ENCODE measurements at regions not wholly inside any gene's neighbourhood (a gene's known extent, or its start where the extent isn't known, plus 50 kb on each side); places are given as distances from the start of the nearest gene placed in this dataset.

DNA sequence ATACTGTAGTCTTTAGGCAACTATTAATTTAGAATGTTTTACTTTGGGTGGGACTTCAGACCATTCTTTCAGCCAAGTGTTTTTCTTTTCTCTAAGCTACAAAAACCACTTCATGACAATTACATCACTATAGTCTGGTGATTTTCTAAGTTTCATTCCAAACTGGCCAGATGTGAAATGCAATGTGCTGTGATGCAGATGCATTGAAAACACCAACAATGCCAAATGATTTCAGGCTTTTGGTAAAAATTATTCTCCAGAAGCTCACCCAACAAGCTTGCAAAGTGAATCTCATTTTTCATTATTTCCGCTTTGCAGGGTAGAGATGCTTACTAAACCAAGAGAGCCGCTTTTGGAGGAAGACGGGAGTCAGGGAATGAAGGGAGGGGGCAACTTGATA lies 118.4 kb upstream of the ANK3 start:
- Mint-ChIP-seq H3K4me1 (peaks cover 2% of the 10 kb centered on the region), H3K27ac (no peak overlapping the region)

DNA sequence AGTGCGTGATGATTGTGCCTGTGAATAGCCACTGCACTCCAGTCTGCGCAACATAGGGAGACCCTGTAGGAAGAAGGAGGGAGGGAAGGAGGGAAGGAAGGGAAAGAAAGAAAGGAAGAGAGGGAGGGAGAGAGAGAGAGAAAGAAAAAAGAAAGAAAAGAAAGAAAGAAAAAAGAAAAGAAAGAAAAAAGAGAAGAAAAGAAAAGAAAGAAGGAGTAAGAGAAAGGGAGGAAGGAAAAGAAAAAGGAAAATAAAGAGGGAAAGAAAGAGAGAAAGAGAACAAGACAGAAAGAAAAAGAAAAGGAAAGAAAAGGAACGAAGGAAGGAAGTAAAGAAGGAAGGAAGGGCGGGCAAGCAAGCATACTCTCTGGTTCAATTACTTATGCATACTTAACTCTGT lies 112.9 kb upstream of the ANK3 start:
- Mint-ChIP-seq H3K4me1 (peaks cover 18% of the 10 kb centered on the region), H3K36me3 (peaks cover 2% of the 10 kb centered on the region), H3K4me3 (no peak overlapping the region), H3K9me3 (no peaks in the 10 kb centered on the region), H3K27ac (no peak overlapping the region), H3K27me3 (ENCODE audit: low read depth) (no peaks in the 10 kb centered on the region)
- TF ChIP-seq, protein P1, sequence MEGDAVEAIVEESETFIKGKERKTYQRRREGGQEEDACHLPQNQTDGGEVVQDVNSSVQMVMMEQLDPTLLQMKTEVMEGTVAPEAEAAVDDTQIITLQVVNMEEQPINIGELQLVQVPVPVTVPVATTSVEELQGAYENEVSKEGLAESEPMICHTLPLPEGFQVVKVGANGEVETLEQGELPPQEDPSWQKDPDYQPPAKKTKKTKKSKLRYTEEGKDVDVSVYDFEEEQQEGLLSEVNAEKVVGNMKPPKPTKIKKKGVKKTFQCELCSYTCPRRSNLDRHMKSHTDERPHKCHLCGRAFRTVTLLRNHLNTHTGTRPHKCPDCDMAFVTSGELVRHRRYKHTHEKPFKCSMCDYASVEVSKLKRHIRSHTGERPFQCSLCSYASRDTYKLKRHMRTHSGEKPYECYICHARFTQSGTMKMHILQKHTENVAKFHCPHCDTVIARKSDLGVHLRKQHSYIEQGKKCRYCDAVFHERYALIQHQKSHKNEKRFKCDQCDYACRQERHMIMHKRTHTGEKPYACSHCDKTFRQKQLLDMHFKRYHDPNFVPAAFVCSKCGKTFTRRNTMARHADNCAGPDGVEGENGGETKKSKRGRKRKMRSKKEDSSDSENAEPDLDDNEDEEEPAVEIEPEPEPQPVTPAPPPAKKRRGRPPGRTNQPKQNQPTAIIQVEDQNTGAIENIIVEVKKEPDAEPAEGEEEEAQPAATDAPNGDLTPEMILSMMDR (IDR thresholded peaks at IDR 0.05; ENCODE audit: unreplicated experiment) = no peak
- no peak for DNase-seq (ENCODE audit: low spot score in 2 of 2, unreplicated experiment in 2 of 2)

More for the DNA sequence above, 118.4 kb upstream of the ANK3 start:
- no peaks in the 10 kb centered on the region for H3K9me3 Mint-ChIP-seq
- peaks cover 2% of the 10 kb centered on the region for H3K36me3 Mint-ChIP-seq
- TF ChIP-seq, protein P1 (IDR thresholded peaks at IDR 0.05; ENCODE audit: unreplicated experiment) = no peak
- H3K27me3 Mint-ChIP-seq (ENCODE audit: low read depth) = no peaks in the 10 kb centered on the region
- H3K4me3 Mint-ChIP-seq = no peak overlapping the region
- DNase-seq (ENCODE audit: low spot score in 2 of 2, unreplicated experiment in 2 of 2) = no peak

DNA sequence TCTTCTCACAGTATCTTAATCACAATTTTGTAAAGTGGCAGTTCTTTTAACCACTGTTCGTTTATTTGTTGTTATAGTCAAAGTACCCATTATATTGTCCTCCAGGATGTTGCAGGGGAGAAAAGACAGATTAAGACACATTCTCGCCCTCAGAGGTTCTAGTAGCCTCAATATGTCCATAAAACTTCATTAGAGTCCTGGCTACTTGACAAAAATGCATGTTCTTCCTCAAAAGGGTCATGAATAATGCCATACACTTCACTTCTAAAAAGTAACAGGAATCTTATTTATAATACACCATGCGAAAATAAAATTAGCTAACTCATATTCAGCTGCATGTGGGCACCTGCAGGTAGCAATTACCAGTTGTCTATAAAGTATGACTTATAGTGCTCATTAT lies 109.3 kb upstream of the ANK3 start:
- peaks cover 42% of the 10 kb centered on the region for H3K4me1 Mint-ChIP-seq
- no peaks in the 10 kb centered on the region for H3K9me3 Mint-ChIP-seq
- no peaks in the 10 kb centered on the region for H3K36me3 Mint-ChIP-seq
- H3K27ac Mint-ChIP-seq = no peak overlapping the region
- no peak for DNase-seq (ENCODE audit: low spot score in 2 of 2, unreplicated experiment in 2 of 2)
- H3K4me3 Mint-ChIP-seq = no peak overlapping the region
- no peaks in the 10 kb centered on the region for H3K27me3 Mint-ChIP-seq (ENCODE audit: low read depth)
- TF ChIP-seq, protein P1 (IDR thresholded peaks at IDR 0.05; ENCODE audit: unreplicated experiment) = no peak

DNA sequence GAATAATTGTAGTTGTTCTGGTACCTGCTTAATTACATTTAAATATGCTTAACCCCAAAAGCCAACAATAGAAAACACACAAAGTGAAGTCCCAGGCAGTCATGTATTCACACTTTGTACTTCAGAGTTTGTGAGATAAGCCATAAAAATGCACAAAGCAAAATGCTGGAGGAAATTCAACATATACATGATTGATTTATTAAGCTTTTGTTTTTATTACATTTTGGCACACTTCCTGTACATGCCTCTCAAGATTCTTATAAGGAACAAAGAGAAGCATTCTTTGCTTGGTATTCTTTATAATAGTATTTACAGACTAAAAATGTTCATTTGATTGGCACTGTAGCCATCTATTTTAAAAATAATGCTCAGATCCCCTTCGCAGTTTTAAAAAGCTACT lies 107.7 kb upstream of the ANK3 start:
- Mint-ChIP-seq H3K27ac (peak overlapping the region; percentile 36), H3K36me3 (peaks cover 3% of the 10 kb centered on the region), H3K4me1 (peaks cover 42% of the 10 kb centered on the region), H3K27me3 (ENCODE audit: low read depth) (no peaks in the 10 kb centered on the region), H3K9me3 (no peaks in the 10 kb centered on the region), H3K4me3 (no peak overlapping the region)
- no peak for DNase-seq (ENCODE audit: low spot score in 2 of 2, unreplicated experiment in 2 of 2)
- TF ChIP-seq, protein P1 (IDR thresholded peaks at IDR 0.05; ENCODE audit: unreplicated experiment) = no peak

DNA sequence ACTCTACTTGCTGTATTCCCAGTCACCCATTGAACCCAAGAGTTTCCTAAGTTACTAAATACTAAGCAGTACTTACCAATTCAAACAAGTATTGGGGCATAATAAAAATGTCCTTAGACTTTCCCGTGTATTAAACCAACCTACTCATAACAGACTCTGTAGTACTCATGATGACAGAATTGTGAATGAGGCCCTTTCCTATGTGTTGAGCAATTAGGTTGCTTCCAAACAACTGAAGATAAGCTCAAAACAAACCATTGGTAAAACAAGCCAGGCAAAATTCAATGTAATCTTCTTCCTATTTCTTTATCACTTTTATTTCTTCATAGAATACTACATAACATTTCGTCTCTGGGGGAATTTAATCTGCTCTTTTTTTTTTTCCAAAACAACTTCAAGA lies 106.5 kb upstream of the ANK3 start:
- TF ChIP-seq, protein P1 (IDR thresholded peaks at IDR 0.05; ENCODE audit: unreplicated experiment) = no peak
- no peak overlapping the region for H3K4me3 Mint-ChIP-seq
- H3K27ac Mint-ChIP-seq = no peak overlapping the region
- no peak for DNase-seq (ENCODE audit: low spot score in 2 of 2, unreplicated experiment in 2 of 2)
- H3K27me3 Mint-ChIP-seq (ENCODE audit: low read depth) = no peaks in the 10 kb centered on the region
- peaks cover 9% of the 10 kb centered on the region for H3K9me3 Mint-ChIP-seq
- peaks cover 42% of the 10 kb centered on the region for H3K4me1 Mint-ChIP-seq
- peaks cover 7% of the 10 kb centered on the region for H3K36me3 Mint-ChIP-seq
